GM19099 (cell line): ENCODE measurements at regions not wholly inside any gene's neighbourhood (a gene's known extent, or its start where the extent isn't known, plus 50 kb on each side); places are given as distances from the start of the nearest gene placed in this dataset.

ENCODE experiments used
- POLR2A ChIP-seq: IDR thresholded peaks from 3 replicates; pipeline ENCODE4 v1.6.1; 2011; ENCODE audit warnings: low read depth; ENCODE audit not compliant: insufficient read length; ENCODE audit errors: extremely low read depth

GRCh38 chr20:48040051-48040450 lies 254.8 kb upstream of the SULF2 start:
- no peak for TF ChIP-seq POLR2A

GRCh38 chr20:48039514-48039913 lies 254.2 kb upstream of the SULF2 start:
- no peak for TF ChIP-seq POLR2A

GRCh38 chr20:48038713-48039112 lies 253.4 kb upstream of the SULF2 start:
- no peak for TF ChIP-seq POLR2A

- TF ChIP-seq POLR2A, result no peak
Measured at GRCh38 chr20:48035961-48036731, 250.9 kb upstream of the SULF2 start.

GRCh38 chr20:48034751-48035150 lies 249.5 kb upstream of the SULF2 start:
- TF ChIP-seq POLR2A, result no peak

GRCh38 chr20:48031122-48031521 lies 245.8 kb upstream of the SULF2 start:
- no peak for TF ChIP-seq POLR2A

- TF ChIP-seq POLR2A, result no peak
Measured at GRCh38 chr20:48026981-48027592, 241.8 kb upstream of the SULF2 start.

GRCh38 chr20:48025661-48026060 lies 240.4 kb upstream of the SULF2 start:
- no peak for TF ChIP-seq POLR2A

GRCh38 chr20:48025051-48025515 lies 239.8 kb upstream of the SULF2 start:
- no peak for TF ChIP-seq POLR2A

- no peak for TF ChIP-seq POLR2A
Measured at GRCh38 chr20:48024539-48024938, 239.3 kb upstream of the SULF2 start.

- TF ChIP-seq POLR2A, result no peak
Measured at GRCh38 chr20:48019940-48020339, 234.7 kb upstream of the SULF2 start.

GRCh38 chr20:48019496-48019895 lies 234.2 kb upstream of the SULF2 start:
- TF ChIP-seq POLR2A, result no peak

- TF ChIP-seq POLR2A, result no peak
Measured at GRCh38 chr20:48017992-48018391, 232.7 kb upstream of the SULF2 start.

- no peak for TF ChIP-seq POLR2A
Measured at GRCh38 chr20:48017509-48017908, 232.2 kb upstream of the SULF2 start.

- TF ChIP-seq POLR2A, result no peak
Measured at GRCh38 chr20:48015943-48016723, 230.9 kb upstream of the SULF2 start.
